NOMO-1 treated with dmso at 0.1 percent for 144 hours (cell line): ENCODE measurements at regions not wholly inside any gene's neighbourhood (a gene's known extent, or its start where the extent isn't known, plus 50 kb on each side); places are given as distances from the start of the nearest gene placed in this dataset.

ENCODE experiments used
- DNase-seq: peaks from one replicate; lab custom pipeline; 2025; ENCODE audit not compliant: unreplicated experiment; lab: John Stamatoyannopoulos, UW

GRCh38 chr15:96882121-96882772 is 551.7 kb downstream of the NR2F2 start:
- DNase-seq = no peak

- peak; percentile 83 for DNase-seq
These were observed 557.2 kb downstream of the NR2F2 start for GRCh38 chr15:96887730-96888129.

- no peak for DNase-seq
These were observed 558.3 kb downstream of the NR2F2 start for GRCh38 chr15:96888764-96889163.

- no peak for DNase-seq
These were observed 559.4 kb downstream of the NR2F2 start for GRCh38 chr15:96889734-96890480.

GRCh38 chr15:96891046-96891445 is 560.5 kb downstream of the NR2F2 start:
- DNase-seq = no peak

GRCh38 chr15:96893159-96893906 is 562.8 kb downstream of the NR2F2 start:
- peak; percentile 15 for DNase-seq

GRCh38 chr15:96894659-96895058 is 564.2 kb downstream of the NR2F2 start:
- DNase-seq = no peak

GRCh38 chr15:96896766-96897165 is 566.3 kb downstream of the NR2F2 start:
- DNase-seq = peak; percentile 81

- DNase-seq = no peak
These were observed 583.6 kb downstream of the NR2F2 start for GRCh38 chr15:96914081-96914480.

GRCh38 chr15:96916750-96917149 is 586.2 kb downstream of the NR2F2 start:
- DNase-seq = no peak

GRCh38 chr15:96924570-96924969 is 594.1 kb downstream of the NR2F2 start:
- DNase-seq = no peak

GRCh38 chr15:96947296-96948229 is 617.1 kb downstream of the NR2F2 start:
- DNase-seq = no peak

- DNase-seq = peak; percentile 2
These were observed 618.5 kb downstream of the NR2F2 start for GRCh38 chr15:96948981-96949380.

GRCh38 chr15:96958721-96959120 is 628.2 kb downstream of the NR2F2 start:
- no peak for DNase-seq

GRCh38 chr15:96959501-96959900 is 629.0 kb downstream of the NR2F2 start:
- DNase-seq = no peak

- DNase-seq = no peak
These were observed 630.4 kb downstream of the NR2F2 start for GRCh38 chr15:96960711-96961480.

- DNase-seq = no peak
These were observed 636.1 kb downstream of the NR2F2 start for GRCh38 chr15:96966554-96966953.

GRCh38 chr15:96969732-96970710 is 639.5 kb downstream of the NR2F2 start:
- no peak for DNase-seq

GRCh38 chr15:96972201-96972600 is 641.7 kb downstream of the NR2F2 start:
- DNase-seq = no peak
